WTC11 (cell line): ENCODE measurements at regions not wholly inside any gene's neighbourhood (a gene's known extent, or its start where the extent isn't known, plus 50 kb on each side); places are given as distances from the start of the nearest gene placed in this dataset.

ENCODE experiments used
- ATF2 ChIP-seq: sonication (generic); formaldehyde crosslinking; IDR thresholded peaks from 2 replicates; pipeline ENCODE4 v1.8.1; 2022; ENCODE audit warnings: low read depth, missing genetic modification reagents, borderline replicate concordance
- ATF3 ChIP-seq: sonication (generic); formaldehyde crosslinking; conservative IDR thresholded peaks from 2 replicates; pipeline ENCODE4 v1.8.1; 2022; ENCODE audit warnings: mild to moderate bottlenecking, missing genetic modification reagents
- CBFB ChIP-seq: sonication (generic); formaldehyde crosslinking; IDR thresholded peaks from 2 replicates; pipeline ENCODE4 v1.8.1; 2022; ENCODE audit warnings: mild to moderate bottlenecking, low read depth, missing genetic modification reagents
- CTCF ChIP-seq: fragments of 200-600 bp; IDR thresholded peaks from 2 replicates; pipeline ENCODE4 v1.8.0; 2022; ENCODE audit warnings: antibody characterized with exemption
- KAT7 ChIP-seq: sonication (generic); formaldehyde crosslinking; IDR thresholded peaks from 2 replicates; pipeline ENCODE4 v1.8.1; 2023; ENCODE audit warnings: missing genetic modification reagents, mild to moderate bottlenecking, borderline replicate concordance
- SP1 ChIP-seq: sonication (generic); formaldehyde crosslinking; conservative IDR thresholded peaks from 2 replicates; pipeline ENCODE4 v1.8.1; 2022; ENCODE audit warnings: missing genetic modification reagents

- no peak for TF ChIP-seq ATF3 (CRISPR knock-in tag)
- no peak for TF ChIP-seq KAT7 (CRISPR knock-in tag)
- TF ChIP-seq CBFB (CRISPR knock-in tag) = no peak
- no peak for TF ChIP-seq ATF2 (CRISPR knock-in tag)
- no peak for TF ChIP-seq CTCF
- TF ChIP-seq SP1 = no peak
Measured at GRCh38 chr5:18323891-18324290, 689.6 kb downstream of the TAF11L14 start.
